ENCODE measurements at regions not wholly inside any gene's neighbourhood (a gene's known extent, or its start where the extent isn't known, plus 50 kb on each side); places are given as distances from the start of the nearest gene placed in this dataset.
"Not testable (repeated sequence)": the region's sequence is repeated elsewhere in the genome, so short reads cannot be mapped to it uniquely, and the experiment has no call there.

- no peak for DNase-seq (ENCODE audit: low read depth)
Measured at GRCh38 chr6:115067690-115068447, 725.0 kb upstream of the HS3ST5 start.

GRCh38 chr6:115064680-115065079 lies 721.9 kb upstream of the HS3ST5 start:
- DNase-seq (ENCODE audit: low read depth), result no peak

GRCh38 chr6:115060581-115060980 lies 717.8 kb upstream of the HS3ST5 start:
- no peak for DNase-seq (ENCODE audit: low read depth)

- no peak for DNase-seq (ENCODE audit: low read depth)
Measured at GRCh38 chr6:115058414-115059211, 715.8 kb upstream of the HS3ST5 start.

- DNase-seq (ENCODE audit: low read depth), result no peak
Measured at GRCh38 chr6:115055579-115055978, 712.8 kb upstream of the HS3ST5 start.

GRCh38 chr6:115054242-115054641 lies 711.4 kb upstream of the HS3ST5 start:
- DNase-seq (ENCODE audit: low read depth), result not testable (repeated sequence)

GRCh38 chr6:115053169-115053860 lies 710.5 kb upstream of the HS3ST5 start:
- no peak for DNase-seq (ENCODE audit: low read depth)

GRCh38 chr6:115016593-115016992 lies 673.8 kb upstream of the HS3ST5 start:
- no peak for DNase-seq (ENCODE audit: low read depth)

- no peak for DNase-seq (ENCODE audit: low read depth)
Measured at GRCh38 chr6:115004982-115005381, 662.2 kb upstream of the HS3ST5 start.

GRCh38 chr6:115004204-115004603 lies 661.4 kb upstream of the HS3ST5 start:
- DNase-seq (ENCODE audit: low read depth), result no peak

GRCh38 chr6:115001731-115002350 lies 659.0 kb upstream of the HS3ST5 start:
- DNase-seq (ENCODE audit: low read depth), result no peak

GRCh38 chr6:115000736-115001135 lies 657.9 kb upstream of the HS3ST5 start:
- DNase-seq (ENCODE audit: low read depth), result no peak

- no peak for DNase-seq (ENCODE audit: low read depth)
Measured at GRCh38 chr6:114998492-114998891, 655.7 kb upstream of the HS3ST5 start.

GRCh38 chr6:114997813-114998292 lies 655.0 kb upstream of the HS3ST5 start:
- DNase-seq (ENCODE audit: low read depth), result no peak

- DNase-seq (ENCODE audit: low read depth), result no peak
Measured at GRCh38 chr6:114995526-114995925, 652.7 kb upstream of the HS3ST5 start.

- DNase-seq (ENCODE audit: low read depth), result no peak
Measured at GRCh38 chr6:114989279-114989964, 646.6 kb upstream of the HS3ST5 start.

GRCh38 chr6:114987281-114987680 lies 644.5 kb upstream of the HS3ST5 start:
- DNase-seq (ENCODE audit: low read depth), result no peak

GRCh38 chr6:114955363-114955762 lies 612.5 kb upstream of the HS3ST5 start:
- no peak for DNase-seq (ENCODE audit: low read depth)

- no peak for DNase-seq (ENCODE audit: low read depth)
Measured at GRCh38 chr6:114952229-114952628, 609.4 kb upstream of the HS3ST5 start.

GRCh38 chr6:114945392-114945791 lies 602.6 kb upstream of the HS3ST5 start:
- no peak for DNase-seq (ENCODE audit: low read depth)

- DNase-seq (ENCODE audit: low read depth), result no peak
Measured at GRCh38 chr6:114941078-114941477, 598.3 kb upstream of the HS3ST5 start.
